8988T (cell line): ENCODE measurements at regions not wholly inside any gene's neighbourhood (a gene's known extent, or its start where the extent isn't known, plus 50 kb on each side); places are given as distances from the start of the nearest gene placed in this dataset.
"Not testable (repeated sequence)": the region's sequence is repeated elsewhere in the genome, so short reads cannot be mapped to it uniquely, and the experiment has no call there.

Experiments used
- DNase-seq: peaks from one replicate; pipeline ENCODE4 v3.0.0; 2011

DNA sequence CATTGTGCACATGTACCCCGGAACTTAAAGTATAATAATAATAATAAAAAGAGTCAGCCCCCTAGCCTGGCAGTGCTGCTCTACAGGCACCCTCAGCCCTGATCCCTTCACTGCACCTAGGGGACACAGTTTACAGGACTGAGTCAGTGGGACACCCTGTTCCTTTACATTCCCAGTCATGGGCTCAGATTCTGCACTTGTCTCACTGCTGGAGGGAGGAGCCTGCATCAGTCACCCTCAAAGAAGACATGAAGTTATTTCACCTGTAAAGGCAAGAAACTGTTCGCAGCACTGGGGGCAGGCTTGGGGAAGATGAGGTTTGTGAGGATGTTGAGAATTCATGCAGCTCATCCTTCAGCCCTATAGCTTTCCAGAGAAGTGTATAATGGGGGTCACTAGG, 50.7 kb upstream of the VPREB1 start:
- no peak for DNase-seq

DNA sequence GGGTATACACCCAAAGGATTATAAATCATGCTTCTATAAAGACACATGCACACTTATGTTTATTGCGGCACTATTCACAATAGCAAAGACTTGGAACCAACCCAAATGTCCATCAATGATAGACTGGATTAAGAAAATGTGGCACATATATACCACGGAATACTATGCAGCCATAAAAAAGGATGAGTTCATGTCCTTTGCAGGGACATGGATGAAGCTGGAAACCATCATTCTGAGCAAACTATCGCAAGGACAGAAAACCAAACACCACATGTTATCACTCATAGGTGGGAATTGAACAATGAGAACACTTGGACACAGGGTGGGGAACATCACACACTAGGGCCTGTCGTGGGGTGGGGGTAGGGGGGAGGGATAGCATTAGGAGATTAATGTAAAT, 51.1 kb upstream of the VPREB1 start:
- not testable (repeated sequence) for DNase-seq

GRCh38 chr22:22193006-22193405, 51.6 kb upstream of the VPREB1 start:
- not testable (repeated sequence) for DNase-seq

DNA sequence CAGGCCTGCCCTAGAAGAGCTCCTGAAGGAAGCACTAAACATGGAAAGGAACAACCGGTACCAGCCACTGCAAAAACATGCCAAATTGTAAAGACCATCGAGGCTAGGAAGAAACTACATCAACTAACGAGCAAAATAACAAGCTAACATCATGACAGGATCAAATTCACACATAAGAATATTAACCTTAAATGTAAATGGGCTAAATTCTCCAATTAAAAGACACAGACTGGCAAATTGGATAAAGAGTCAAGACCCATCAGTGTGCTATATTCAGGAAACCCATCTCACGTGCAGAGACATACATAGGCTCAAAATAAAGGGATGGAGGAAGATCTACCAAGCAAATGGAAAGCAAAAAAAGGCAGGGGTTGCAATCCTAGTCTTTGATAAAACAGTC, 54.8 kb upstream of the VPREB1 start:
- not testable (repeated sequence) for DNase-seq

GRCh38 chr22:22187863-22188262, 56.7 kb upstream of the VPREB1 start:
- DNase-seq = not testable (repeated sequence)

- no peak for DNase-seq
Measured at GRCh38 chr22:22187299-22187698, 57.3 kb upstream of the VPREB1 start.

DNA sequence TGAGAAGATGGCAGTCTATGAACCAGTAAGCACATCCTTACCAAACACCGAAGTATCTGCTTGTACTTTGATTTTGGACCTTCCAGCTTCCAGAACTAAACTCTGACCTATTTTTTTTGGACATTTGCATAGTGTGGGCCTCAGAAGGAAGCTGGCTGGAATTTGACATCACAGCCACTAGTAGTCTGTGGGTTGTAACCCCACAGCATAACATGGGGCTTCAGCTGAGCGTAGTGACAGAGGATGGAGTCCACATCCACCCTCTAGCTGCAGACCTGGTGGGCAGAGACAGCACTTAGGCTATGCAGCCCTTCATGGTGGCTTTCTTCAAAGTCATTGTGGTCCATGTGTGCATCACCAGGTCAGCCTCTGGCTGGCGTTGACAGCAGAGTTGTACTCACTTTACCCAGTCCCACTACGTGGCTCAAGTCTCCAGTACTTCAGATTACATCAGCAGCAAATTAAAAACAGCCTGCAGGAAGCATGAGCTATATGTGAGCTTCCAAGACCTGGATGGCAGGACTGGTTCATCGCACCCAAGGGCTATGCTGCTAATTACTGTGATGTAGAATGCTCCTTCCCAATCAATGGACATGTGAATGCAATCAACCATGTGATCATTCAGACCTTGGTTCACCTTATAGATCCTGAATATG, 58.6 kb upstream of the VPREB1 start:
- DNase-seq = no peak

DNA sequence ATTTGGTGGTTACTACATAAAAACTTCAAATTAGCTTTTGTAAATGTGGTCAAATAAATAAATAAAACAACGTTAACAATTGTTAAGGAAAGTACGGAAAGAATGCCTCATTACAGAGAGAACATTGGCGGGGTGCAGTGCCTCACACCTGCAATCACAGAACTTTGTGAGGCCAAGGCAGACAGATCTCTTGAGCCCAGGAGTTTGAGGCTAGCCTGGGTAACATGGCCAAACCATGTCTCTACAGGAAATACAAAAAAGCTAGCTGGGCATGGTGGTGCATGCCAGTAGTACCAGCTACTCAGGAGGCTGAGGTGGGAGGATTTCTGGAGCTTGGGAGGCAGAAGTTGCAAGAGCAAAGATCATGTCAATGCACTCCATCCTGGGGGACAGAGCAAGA, 59.4 kb upstream of the VPREB1 start:
- DNase-seq = no peak

- DNase-seq = no peak
Measured at GRCh38 chr22:22184277-22184807, 60.2 kb upstream of the VPREB1 start.

DNA sequence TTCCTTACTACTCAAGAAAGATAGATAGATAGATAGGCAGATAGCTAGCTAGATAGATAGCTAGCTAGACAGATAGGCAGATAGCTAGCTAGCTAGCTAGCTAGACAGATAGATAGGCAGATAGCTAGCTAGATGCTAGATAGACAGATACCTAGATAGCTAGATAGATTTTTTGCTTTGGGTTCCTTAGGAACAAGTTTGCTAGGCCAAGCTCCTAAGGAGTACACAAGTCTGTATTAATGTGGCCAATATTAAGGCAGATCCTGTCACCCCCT, 61.7 kb upstream of the VPREB1 start:
- no peak for DNase-seq

- DNase-seq = no peak
Measured at GRCh38 chr22:22182218-22182989, 62.2 kb upstream of the VPREB1 start.

GRCh38 chr22:22181341-22181850, 63.2 kb upstream of the VPREB1 start:
- no peak for DNase-seq

- DNase-seq = no peak
Measured at GRCh38 chr22:22180738-22181285, 63.8 kb upstream of the VPREB1 start.

DNA sequence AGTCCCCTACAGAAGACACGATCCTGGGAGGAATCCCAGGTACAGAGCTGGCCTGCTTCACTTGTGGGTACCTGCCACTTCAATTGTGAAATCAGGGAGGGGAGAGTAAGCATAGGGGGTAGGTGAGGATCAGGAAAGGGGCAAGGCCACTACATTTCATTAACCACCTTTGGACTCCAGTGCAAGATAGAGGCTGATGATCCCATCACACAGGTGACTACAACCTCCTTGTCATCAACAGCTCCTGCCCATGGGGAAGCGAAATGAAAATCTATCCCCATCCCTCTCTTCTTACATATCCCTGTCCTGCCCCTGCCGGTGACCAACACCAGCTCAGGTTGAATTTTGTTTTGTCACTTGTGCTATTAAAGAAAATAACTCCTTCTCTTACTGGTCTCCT, 64.7 kb upstream of the VPREB1 start:
- no peak for DNase-seq

DNA sequence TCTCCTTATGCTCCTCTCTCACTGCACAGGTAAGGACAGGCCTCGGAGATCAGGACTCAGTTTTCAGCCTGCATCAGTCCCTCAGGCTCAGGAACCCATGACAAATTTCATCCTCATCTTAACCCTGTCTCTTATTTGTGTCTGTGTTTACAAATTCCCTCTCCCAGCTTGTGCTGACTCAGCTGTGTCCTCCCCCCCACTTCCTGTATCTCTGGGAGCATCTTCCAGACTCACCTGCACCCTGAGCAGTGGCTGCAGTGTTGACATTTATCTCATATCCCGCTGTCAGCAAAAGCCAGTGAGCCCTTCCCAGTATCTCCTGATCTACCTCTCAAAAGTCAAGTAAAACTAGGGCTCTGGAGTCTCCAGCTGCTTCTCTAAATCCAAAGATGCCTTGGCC, 65.6 kb upstream of the VPREB1 start:
- no peak for DNase-seq

GRCh38 chr22:22178355-22178965, 66.1 kb upstream of the VPREB1 start:
- DNase-seq = no peak

GRCh38 chr22:22176929-22177616, 67.5 kb upstream of the VPREB1 start:
- DNase-seq = no peak

DNA sequence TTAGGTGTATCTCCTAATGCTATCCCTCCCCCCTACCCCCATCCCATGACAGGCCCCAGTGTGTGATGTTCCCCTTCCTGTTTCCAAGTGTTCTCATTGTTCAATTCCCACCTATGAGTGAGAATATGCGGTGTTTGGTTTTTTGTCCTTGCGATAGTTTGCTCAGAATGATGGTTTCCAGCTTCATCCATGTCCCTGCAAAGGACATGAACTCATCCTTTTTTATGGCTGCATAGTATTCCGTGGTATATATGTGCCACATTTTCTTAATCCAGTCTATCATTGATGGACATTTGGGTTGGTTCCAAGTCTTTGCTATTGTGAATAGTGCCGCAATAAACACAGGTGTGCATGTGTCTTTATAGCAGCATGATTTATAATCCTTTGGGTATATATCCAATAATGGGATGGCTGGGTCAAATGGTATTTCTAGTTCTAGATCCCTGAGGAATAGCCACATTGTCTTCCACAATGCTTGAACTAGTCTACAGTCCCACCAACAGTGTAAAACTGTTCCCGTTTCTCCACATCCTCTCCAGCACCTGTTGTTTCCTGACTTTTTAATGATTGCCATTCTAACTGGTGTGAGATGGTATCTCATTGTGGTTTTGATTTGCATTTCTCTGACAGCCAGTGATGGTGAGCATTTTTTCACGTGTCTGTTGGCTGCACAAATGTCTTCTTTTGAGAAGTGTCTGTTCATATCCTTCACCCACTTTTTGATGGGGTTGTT, 71.5 kb upstream of the VPREB1 start:
- DNase-seq = not testable (repeated sequence)

- no peak for DNase-seq
Measured at GRCh38 chr22:22171357-22172218, 73.0 kb upstream of the VPREB1 start.

DNA sequence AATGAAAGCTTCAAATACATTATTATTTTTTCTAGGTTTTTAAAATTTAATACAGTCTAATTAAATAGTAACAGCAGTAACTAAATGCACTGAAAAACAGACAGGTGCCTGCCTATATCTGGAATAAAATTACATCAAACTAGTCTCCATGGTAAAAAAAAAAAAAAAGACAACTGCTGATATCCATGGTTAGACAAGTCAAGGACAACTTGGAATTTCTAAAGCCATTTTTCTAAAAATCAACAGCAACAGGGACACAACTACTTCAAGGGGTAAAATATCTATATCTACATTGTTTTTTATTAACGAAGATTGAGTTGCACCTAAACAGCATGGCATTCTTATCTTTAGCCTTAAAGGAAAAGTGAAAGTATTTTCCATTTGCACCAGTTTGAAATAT, 74.7 kb upstream of the VPREB1 start:
- no peak for DNase-seq
